Transverse colon (tissue), 4 donors: ENCODE measurements at regions not wholly inside any gene's neighbourhood (a gene's known extent, or its start where the extent isn't known, plus 50 kb on each side); places are given as distances from the start of the nearest gene placed in this dataset.

ENCODE experiments used
- CTCF ChIP-seq, 5 experiments: fragments of 200-600 bp in 3 of 5; fragments of 450-650 bp in 2 of 5; sonication (generic) in 3 of 5; IDR thresholded peaks; 1 replicate in 2 of 5; 2 replicates in 3 of 5; pipeline ENCODE4 v1.5.1; 2016 to 2017; ENCODE audit warnings: antibody characterized with exemption in 5 of 5, inconsistent platforms in 3 of 5, mild to moderate bottlenecking in 2 of 5, moderate library complexity in 1 of 5
- POLR2A ChIP-seq: fragments of 450-650 bp; IDR thresholded peaks from one replicate; pipeline ENCODE4 v1.6.1; 2016; ENCODE audit warnings: antibody characterized with exemption, mild to moderate bottlenecking, moderate library complexity
- POLR2AphosphoS5 ChIP-seq, 3 donors: sonication (generic); formaldehyde crosslinking; IDR thresholded peaks; one replicate each; pipeline ENCODE4 v1.6.1; 2016; ENCODE audit warnings: antibody characterized with exemption in 3 of 3

DNA sequence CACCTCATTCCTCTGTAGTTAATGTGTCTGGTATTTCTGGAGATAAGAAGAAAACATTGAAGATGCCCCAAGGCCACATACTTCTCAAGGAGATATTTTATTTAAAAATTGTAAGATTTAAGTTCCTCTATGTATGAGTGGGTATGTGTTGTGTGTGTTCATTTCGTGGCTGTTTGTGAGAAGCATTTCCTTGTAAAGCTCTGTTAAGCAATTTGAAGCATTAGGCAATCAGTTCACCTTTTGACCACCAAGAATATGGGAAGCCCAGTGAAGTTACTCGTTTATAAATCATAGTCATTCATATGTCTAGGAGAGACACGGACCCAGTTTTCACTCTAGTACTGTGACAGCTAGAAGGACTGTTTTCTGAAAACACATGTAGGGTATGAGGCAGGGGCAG, 717.6 kb upstream of the MAP3K7 start:
- TF ChIP-seq CTCF (IDR thresholded peaks at IDR 0.05): no peak
- no peak for TF ChIP-seq POLR2A
- TF ChIP-seq POLR2AphosphoS5 (IDR thresholded peaks at IDR 0.05): no peak
